GM21515 (cell line): ENCODE measurements at regions not wholly inside any gene's neighbourhood (a gene's known extent, or its start where the extent isn't known, plus 50 kb on each side); places are given as distances from the start of the nearest gene placed in this dataset.

ENCODE experiments used
- ATAC-seq: cut with Tn5 transposase; IDR thresholded peaks from one replicate; pipeline ENCODE4 v1.9.1; 2021; ENCODE audit not compliant: unreplicated experiment

- peak; percentile 61 for ATAC-seq
Observed at GRCh38 chrX:110863883-110864282, 68.3 kb upstream of the CHRDL1 start.

GRCh38 chrX:110858565-110858964 lies 62.9 kb upstream of the CHRDL1 start:
- ATAC-seq, result no peak

- no peak for ATAC-seq
Observed at GRCh38 chrX:110853610-110854009, 58.0 kb upstream of the CHRDL1 start.

GRCh38 chrX:110852180-110852579 lies 56.6 kb upstream of the CHRDL1 start:
- ATAC-seq, result no peak

GRCh38 chrX:110851780-110852179 lies 56.2 kb upstream of the CHRDL1 start:
- no peak for ATAC-seq

GRCh38 chrX:110847334-110847733 lies 51.7 kb upstream of the CHRDL1 start:
- no peak for ATAC-seq

- ATAC-seq, result no peak
Observed at GRCh38 chrX:110846071-110846470, 50.5 kb upstream of the CHRDL1 start.
